GM04504 (cell line): ENCODE measurements at regions not wholly inside any gene's neighbourhood (a gene's known extent, or its start where the extent isn't known, plus 50 kb on each side); places are given as distances from the start of the nearest gene placed in this dataset.

Experiments used
- DNase-seq: peaks from one replicate; pipeline ENCODE4 v3.0.0-alpha.2; 2012; ENCODE audit warnings: low read depth

GRCh38 chr12:115215544-115215943 lies 531.6 kb upstream of the TBX3 start:
- no peak for DNase-seq

GRCh38 chr12:115213538-115214016 lies 529.6 kb upstream of the TBX3 start:
- no peak for DNase-seq

- no peak for DNase-seq
Observed at GRCh38 chr12:115213118-115213517, 529.1 kb upstream of the TBX3 start.

GRCh38 chr12:115212356-115212755 lies 528.4 kb upstream of the TBX3 start:
- DNase-seq: no peak

- DNase-seq: no peak
Observed at GRCh38 chr12:115210533-115211252, 526.7 kb upstream of the TBX3 start.

GRCh38 chr12:115209230-115209629 lies 525.3 kb upstream of the TBX3 start:
- no peak for DNase-seq

GRCh38 chr12:115208098-115208497 lies 524.1 kb upstream of the TBX3 start:
- no peak for DNase-seq

GRCh38 chr12:115207216-115207915 lies 523.4 kb upstream of the TBX3 start:
- DNase-seq: no peak

GRCh38 chr12:115206801-115207200 lies 522.8 kb upstream of the TBX3 start:
- no peak for DNase-seq

GRCh38 chr12:115205755-115206308 lies 521.9 kb upstream of the TBX3 start:
- DNase-seq: no peak

- DNase-seq: no peak
Observed at GRCh38 chr12:115204957-115205754, 521.2 kb upstream of the TBX3 start.

- DNase-seq: no peak
Observed at GRCh38 chr12:115203701-115204100, 519.7 kb upstream of the TBX3 start.

GRCh38 chr12:115201966-115202365 lies 518.0 kb upstream of the TBX3 start:
- no peak for DNase-seq

- DNase-seq: peak; percentile 38
Observed at GRCh38 chr12:115199831-115200230, 515.9 kb upstream of the TBX3 start.

- DNase-seq: no peak
Observed at GRCh38 chr12:115194857-115195256, 510.9 kb upstream of the TBX3 start.

- DNase-seq: no peak
Observed at GRCh38 chr12:115194448-115194847, 510.5 kb upstream of the TBX3 start.

GRCh38 chr12:115191342-115191741 lies 507.4 kb upstream of the TBX3 start:
- DNase-seq: no peak

- DNase-seq: no peak
Observed at GRCh38 chr12:115190010-115190770, 506.2 kb upstream of the TBX3 start.

- no peak for DNase-seq
Observed at GRCh38 chr12:115185506-115185905, 501.5 kb upstream of the TBX3 start.

- no peak for DNase-seq
Observed at GRCh38 chr12:115183752-115184151, 499.8 kb upstream of the TBX3 start.

- DNase-seq: no peak
Observed at GRCh38 chr12:115177899-115178298, 493.9 kb upstream of the TBX3 start.
